ENCODE measurements at regions not wholly inside any gene's neighbourhood (a gene's known extent, or its start where the extent isn't known, plus 50 kb on each side); places are given as distances from the start of the nearest gene placed in this dataset.
"Not testable (repeated sequence)": the region's sequence is repeated elsewhere in the genome, so short reads cannot be mapped to it uniquely, and the experiment has no call there.

GRCh38 chr13:90723381-90723780 lies 624.1 kb upstream of the MIR17HG start:
- ChIA-PET CTCF (no interaction called here), POLR2A (ENCODE audit: low non-redundant PET) (no interaction called here)
- DNase-seq (ENCODE audit: low spot score): no peak
- TF ChIP-seq, protein P1, sequence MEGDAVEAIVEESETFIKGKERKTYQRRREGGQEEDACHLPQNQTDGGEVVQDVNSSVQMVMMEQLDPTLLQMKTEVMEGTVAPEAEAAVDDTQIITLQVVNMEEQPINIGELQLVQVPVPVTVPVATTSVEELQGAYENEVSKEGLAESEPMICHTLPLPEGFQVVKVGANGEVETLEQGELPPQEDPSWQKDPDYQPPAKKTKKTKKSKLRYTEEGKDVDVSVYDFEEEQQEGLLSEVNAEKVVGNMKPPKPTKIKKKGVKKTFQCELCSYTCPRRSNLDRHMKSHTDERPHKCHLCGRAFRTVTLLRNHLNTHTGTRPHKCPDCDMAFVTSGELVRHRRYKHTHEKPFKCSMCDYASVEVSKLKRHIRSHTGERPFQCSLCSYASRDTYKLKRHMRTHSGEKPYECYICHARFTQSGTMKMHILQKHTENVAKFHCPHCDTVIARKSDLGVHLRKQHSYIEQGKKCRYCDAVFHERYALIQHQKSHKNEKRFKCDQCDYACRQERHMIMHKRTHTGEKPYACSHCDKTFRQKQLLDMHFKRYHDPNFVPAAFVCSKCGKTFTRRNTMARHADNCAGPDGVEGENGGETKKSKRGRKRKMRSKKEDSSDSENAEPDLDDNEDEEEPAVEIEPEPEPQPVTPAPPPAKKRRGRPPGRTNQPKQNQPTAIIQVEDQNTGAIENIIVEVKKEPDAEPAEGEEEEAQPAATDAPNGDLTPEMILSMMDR (conservative IDR thresholded peaks at IDR 0.05; ENCODE audit: low read depth): no peak
- no peak overlapping the region for H3K27ac ChIP-seq

DNA sequence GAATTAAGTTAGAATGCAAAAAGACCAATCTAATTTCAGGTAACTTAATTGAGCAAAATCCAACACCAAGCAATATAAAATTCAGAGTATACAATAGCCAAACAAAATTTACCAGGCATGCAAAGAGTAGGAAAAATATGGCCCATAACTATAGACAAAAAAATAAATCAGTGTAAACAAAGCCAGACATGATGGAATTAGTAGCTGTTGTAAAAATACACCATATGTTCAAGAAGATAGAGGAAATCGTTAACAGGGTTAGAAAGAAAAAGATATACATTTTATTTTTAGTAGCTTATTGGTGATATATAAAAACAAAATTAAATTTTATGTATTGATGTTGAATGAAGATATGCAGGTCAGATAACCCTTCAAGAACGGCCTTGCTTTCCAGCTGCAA lies 621.1 kb upstream of the MIR17HG start:
- DNase-seq (ENCODE audit: low spot score): no peak
- ChIA-PET POLR2A (ENCODE audit: low non-redundant PET) (no interaction called here), CTCF (no interaction called here)
- no peak overlapping the region for H3K27ac ChIP-seq
- TF ChIP-seq, protein P1 (conservative IDR thresholded peaks at IDR 0.05; ENCODE audit: low read depth): no peak

DNA sequence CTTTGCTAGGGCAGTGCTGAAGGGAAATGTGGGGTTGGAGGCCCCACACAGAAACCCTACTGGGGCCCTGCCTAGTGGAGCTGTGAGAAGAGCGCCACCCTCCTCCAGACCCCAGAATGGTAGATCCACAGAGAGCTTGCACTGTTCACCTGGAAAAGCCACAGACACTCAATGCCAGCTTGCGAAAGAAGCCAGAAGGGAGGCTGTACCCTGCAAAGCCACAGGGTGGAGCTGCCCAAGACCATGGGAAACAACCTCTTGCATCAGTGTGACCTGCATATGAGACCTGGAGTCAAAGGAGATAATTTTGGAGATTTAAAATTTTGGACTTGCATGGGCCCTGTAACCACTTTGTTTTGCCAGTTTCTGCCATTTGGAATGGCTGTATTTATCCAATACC lies 615.4 kb upstream of the MIR17HG start:
- CTCF ChIA-PET: interaction anchor here (0.5 to 0.7 kb wide), 2 partner anchors 68 to 346 kb away, joined by 3 to 4 read pairs; no protein-coding TSS in a partner anchor
- POLR2A ChIA-PET (ENCODE audit: low non-redundant PET): no interaction called here
- H3K27ac ChIP-seq: no peak overlapping the region
- TF ChIP-seq, protein P1 (conservative IDR thresholded peaks at IDR 0.05; ENCODE audit: low read depth): no peak
- DNase-seq (ENCODE audit: low spot score): no peak

DNA sequence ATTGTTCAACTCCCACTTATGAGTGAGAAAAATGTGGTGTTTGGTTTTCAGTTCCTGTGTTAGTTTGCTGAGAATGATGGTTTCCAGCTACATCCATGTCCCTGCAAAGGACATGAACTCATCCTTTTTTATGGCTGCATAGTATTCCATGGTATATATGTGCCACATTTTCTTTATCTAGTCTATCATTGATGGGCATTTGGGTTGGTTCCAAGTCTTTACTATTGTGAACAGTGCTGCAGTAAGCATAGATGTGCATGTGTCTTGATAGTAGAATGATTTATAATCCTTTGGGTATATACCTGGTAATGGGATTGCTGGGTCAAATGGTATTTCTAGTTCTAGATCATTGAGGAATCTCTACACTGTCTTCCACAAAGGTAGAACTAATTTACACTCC lies 613.0 kb upstream of the MIR17HG start:
- CTCF ChIA-PET; DNase-seq (ENCODE audit: low spot score); H3K27ac ChIP-seq; POLR2A ChIA-PET (ENCODE audit: low non-redundant PET): not testable (repeated sequence)

GRCh38 chr13:90738881-90739280 lies 608.6 kb upstream of the MIR17HG start:
- TF ChIP-seq, protein P1 (conservative IDR thresholded peaks at IDR 0.05; ENCODE audit: low read depth): no peak
- H3K27ac ChIP-seq: no peak overlapping the region
- no peak for DNase-seq (ENCODE audit: low spot score)
- ChIA-PET POLR2A (ENCODE audit: low non-redundant PET) (no interaction called here), CTCF (no interaction called here)

DNA sequence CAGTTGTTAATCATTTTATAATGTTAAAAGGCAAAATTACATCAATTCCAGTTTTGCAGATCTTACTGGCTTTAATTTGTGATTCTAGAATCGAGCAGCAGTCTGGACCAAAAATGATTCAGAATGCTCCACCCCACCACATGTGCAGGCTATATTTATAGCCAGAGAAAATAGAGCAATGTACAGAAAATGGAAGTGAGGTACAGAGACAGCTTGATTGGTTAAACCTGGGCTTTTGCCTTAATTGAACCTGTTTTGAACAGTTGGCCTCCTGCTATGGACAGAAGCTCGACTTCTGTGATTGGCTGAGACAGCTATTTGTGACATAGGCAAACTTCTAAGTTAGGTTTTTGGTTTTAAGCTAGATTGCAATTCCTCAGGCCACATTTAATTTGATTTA lies 607.4 kb upstream of the MIR17HG start:
- ChIA-PET POLR2A (ENCODE audit: low non-redundant PET) (no interaction called here), CTCF (interaction anchor here (0.6 to 0.7 kb wide), 2 partner anchors 18 to 25 kb away, joined by 3 read pairs; no protein-coding TSS in a partner anchor)
- no peak overlapping the region for H3K27ac ChIP-seq
- TF ChIP-seq, protein P1 (conservative IDR thresholded peaks at IDR 0.05; ENCODE audit: low read depth): no peak
- DNase-seq (ENCODE audit: low spot score): no peak

DNA sequence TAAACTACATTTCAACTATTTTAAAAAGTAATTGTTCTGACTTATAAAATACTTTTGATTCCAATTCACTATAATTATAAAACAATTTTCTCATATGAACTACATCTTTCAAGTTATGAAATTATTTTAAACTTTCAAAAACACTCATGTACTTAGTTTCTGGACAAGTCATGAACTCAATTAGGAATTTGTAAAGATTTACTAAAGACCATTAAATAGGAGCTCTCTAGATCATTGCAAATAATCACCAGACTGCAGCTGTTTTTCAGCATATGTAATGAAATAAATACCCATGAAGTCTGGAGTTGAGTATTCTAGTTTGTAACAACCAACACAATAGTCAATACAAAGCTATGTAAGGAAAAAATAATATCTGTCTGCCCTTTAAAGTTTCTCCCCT lies 605.1 kb upstream of the MIR17HG start:
- no peak for DNase-seq (ENCODE audit: low spot score)
- POLR2A ChIA-PET (ENCODE audit: low non-redundant PET): interaction anchor here (0.6 kb wide), 1 partner anchor 48 kb away, joined by 3 read pairs; no protein-coding TSS in a partner anchor
- TF ChIP-seq, protein P1 (conservative IDR thresholded peaks at IDR 0.05; ENCODE audit: low read depth): no peak
- CTCF ChIA-PET: interaction anchor here (0.6 kb wide), 1 partner anchor 9 kb away, joined by 3 read pairs; no protein-coding TSS in a partner anchor
- no peak overlapping the region for H3K27ac ChIP-seq

All from RWPE1 (cell line).